HG02623 (cell line): ENCODE measurements at regions not wholly inside any gene's neighbourhood (a gene's known extent, or its start where the extent isn't known, plus 50 kb on each side); places are given as distances from the start of the nearest gene placed in this dataset.
"Not testable (repeated sequence)": the region's sequence is repeated elsewhere in the genome, so short reads cannot be mapped to it uniquely, and the experiment has no call there.

Source experiments
- ATAC-seq: cut with Tn5 transposase; IDR thresholded peaks from one replicate; pipeline ENCODE4 v1.9.1; 2021; ENCODE audit warnings: moderate library complexity; ENCODE audit not compliant: unreplicated experiment

- not testable (repeated sequence) for ATAC-seq
Measured at GRCh38 chr1:121048769-121049443, 135.2 kb downstream of the FAM72B start.

- ATAC-seq, result not testable (repeated sequence)
Measured at GRCh38 chr1:121050097-121050496, 134.0 kb downstream of the FAM72B start.

- not testable (repeated sequence) for ATAC-seq
Measured at GRCh38 chr1:121051161-121051790, 132.9 kb downstream of the FAM72B start.

GRCh38 chr1:121052081-121052660 is 132.0 kb downstream of the FAM72B start:
- not testable (repeated sequence) for ATAC-seq

- ATAC-seq, result not testable (repeated sequence)
Measured at GRCh38 chr1:121054928-121055327, 129.2 kb downstream of the FAM72B start.

GRCh38 chr1:121066925-121067324 is 117.2 kb downstream of the FAM72B start:
- ATAC-seq, result not testable (repeated sequence)

GRCh38 chr1:121068738-121069499 is 115.2 kb downstream of the FAM72B start:
- not testable (repeated sequence) for ATAC-seq

- ATAC-seq, result not testable (repeated sequence)
Measured at GRCh38 chr1:121073852-121074251, 110.3 kb downstream of the FAM72B start.

- ATAC-seq, result not testable (repeated sequence)
Measured at GRCh38 chr1:121075254-121075805, 108.8 kb downstream of the FAM72B start.

GRCh38 chr1:121076674-121077073 is 107.5 kb downstream of the FAM72B start:
- ATAC-seq, result peak; percentile 80

GRCh38 chr1:121079655-121080054 is 104.5 kb downstream of the FAM72B start:
- not testable (repeated sequence) for ATAC-seq

- ATAC-seq, result not testable (repeated sequence)
Measured at GRCh38 chr1:121080197-121080903, 103.8 kb downstream of the FAM72B start.

- ATAC-seq, result not testable (repeated sequence)
Measured at GRCh38 chr1:121080904-121081264, 103.3 kb downstream of the FAM72B start.

GRCh38 chr1:121081625-121082199 is 102.4 kb downstream of the FAM72B start:
- not testable (repeated sequence) for ATAC-seq

- ATAC-seq, result not testable (repeated sequence)
Measured at GRCh38 chr1:121082995-121083394, 101.1 kb downstream of the FAM72B start.

GRCh38 chr1:121086249-121086648 is 97.9 kb downstream of the FAM72B start:
- ATAC-seq, result not testable (repeated sequence)

GRCh38 chr1:121087221-121087620 is 96.9 kb downstream of the FAM72B start:
- ATAC-seq, result not testable (repeated sequence)

- ATAC-seq, result not testable (repeated sequence)
Measured at GRCh38 chr1:121088568-121088967, 95.6 kb downstream of the FAM72B start.

- not testable (repeated sequence) for ATAC-seq
Measured at GRCh38 chr1:121092329-121092968, 91.7 kb downstream of the FAM72B start.
